HCT116 (cell line): ENCODE measurements at regions not wholly inside any gene's neighbourhood (a gene's known extent, or its start where the extent isn't known, plus 50 kb on each side); places are given as distances from the start of the nearest gene placed in this dataset.

Source experiments
- ATAC-seq: fragments of 200-7000 bp; cut with Tn5 transposase; 2 replicates; pipeline ENCODE4 v1.9.1; 2020; ENCODE audit warnings: mild to moderate bottlenecking, moderate library complexity
- BruUV-seq: library from RNA; stranded (reverse); fragments of 400-500 nt; replicated peaks from 2 replicates; lab custom pipeline; 2021; lab: Mats Ljungman, UMichigan
- CTCF ChIA-PET: fragments of 300-600 bp; sonication (Branson Sonifier 250); formaldehyde crosslinking; loops from one replicate; lab custom pipeline; 2021; ENCODE audit warnings: antibody characterized with exemption; lab: Charles Lee
- POLR2A ChIA-PET: fragments of 300-600, 350-600 bp; sonication (Branson Sonifier 250); formaldehyde crosslinking; loops from one replicate; lab custom pipeline; 2021; ENCODE audit warnings: antibody characterized with exemption; lab: Charles Lee
- RAD21 ChIA-PET, 2 experiments: fragments of 300-600 bp; sonication (Branson Sonifier 250); formaldehyde crosslinking; loops; one replicate each; lab custom pipeline; 2023; ENCODE audit warnings: low total read pairs in 2 of 2; ENCODE audit not compliant: uncharacterized antibody in 2 of 2, unreplicated experiment in 2 of 2, low non-redundant PET in 1 of 2; lab: Charles Lee
- DNase-seq: peaks from one replicate; pipeline ENCODE4 v3.0.0-alpha.2; 2010; ENCODE audit warnings: low read depth, low spot score
- H2AFZ ChIP-seq: fragments of 200-600 bp; shearing (Covaris generic), sonication (generic); 2 replicates; pipeline ENCODE4 v1.6.1; 2017; ENCODE audit warnings: low read depth, mixed run types, mixed read lengths, antibody characterized with exemption, low read length; ENCODE audit not compliant: poor library complexity, severe bottlenecking
- H3K27ac ChIP-seq: 2 replicates; pipeline ENCODE4 v1.5.1; 2012; ENCODE audit warnings: low read depth, low read length
- H3K27me3 ChIP-seq: fragments of 200-600 bp; sonication (generic); 2 replicates; pipeline ENCODE4 v1.6.1; 2016; ENCODE audit warnings: mixed run types, low read length, mixed read lengths; ENCODE audit not compliant: insufficient read depth
- H3K36me3 ChIP-seq, 2 experiments: fragments of 200-500 bp in 1 of 2; fragments of 200-600 bp in 1 of 2; sonication (Bioruptor generic) in 1 of 2; sonication (generic) in 1 of 2; 2 replicates each; pipeline versions ENCODE4 v1.5.1 to v1.6.1; 2014 to 2016; ENCODE audit warnings: low read length in 2 of 2, inconsistent platforms in 1 of 2, mixed read lengths in 1 of 2, mixed run types in 1 of 2; ENCODE audit not compliant: insufficient read depth in 2 of 2, control insufficient read depth in 1 of 2
- H3K4me1 ChIP-seq, 2 experiments: fragments of 200-600 bp in 1 of 2; sonication (generic) in 1 of 2; 2 replicates each; pipeline versions ENCODE4 v1.5.1 to v1.6.1; 2012 to 2017; ENCODE audit warnings: low read length in 2 of 2, inconsistent platforms in 1 of 2, mild to moderate bottlenecking in 1 of 2, mixed read lengths in 1 of 2, mixed run types in 1 of 2, moderate library complexity in 1 of 2; ENCODE audit not compliant: insufficient read depth in 2 of 2, control insufficient read depth in 1 of 2
- H3K4me2 ChIP-seq: fragments of 200-600 bp; sonication (generic); 2 replicates; pipeline ENCODE4 v1.6.1; 2017; ENCODE audit warnings: mixed run types, low read length, mixed read lengths
- H3K4me3 ChIP-seq, 2 experiments: fragments of 200-600 bp in 1 of 2; sonication (generic) in 1 of 2; replicated peaks in 1 of 2; 2 replicates each; pipeline ENCODE4 v1.5.1; 2011 to 2016; ENCODE audit warnings: low read length in 2 of 2, control low read depth in 1 of 2, low read depth in 1 of 2, mild to moderate bottlenecking in 1 of 2, mixed read lengths in 1 of 2, mixed run types in 1 of 2
- H3K79me2 ChIP-seq: fragments of 200-600 bp; sonication (generic); 2 replicates; pipeline ENCODE4 v1.6.1; 2017; ENCODE audit warnings: mild to moderate bottlenecking, mixed run types, low read length, moderate library complexity, mixed read lengths; ENCODE audit not compliant: insufficient read depth
- H3K9ac ChIP-seq: fragments of 200-600 bp; sonication (generic); 2 replicates; pipeline ENCODE4 v1.6.1; 2016; ENCODE audit warnings: low read length, mixed read lengths
- H3K9me2 ChIP-seq: fragments of 200-600 bp; sonication (generic), shearing (Covaris generic); 2 replicates; pipeline ENCODE4 v1.6.1; 2017; ENCODE audit warnings: mixed run types, mild to moderate bottlenecking, moderate library complexity; ENCODE audit not compliant: insufficient read depth
- H3K9me3 ChIP-seq, 2 experiments: fragments of 200-500 bp in 1 of 2; fragments of 200-600 bp in 1 of 2; sonication (Bioruptor generic) in 1 of 2; sonication (generic) in 1 of 2; 2 replicates each; pipeline ENCODE4 v1.6.1; 2014 to 2017; ENCODE audit warnings: low read length in 2 of 2, mixed read lengths in 2 of 2, inconsistent platforms in 1 of 2, low read depth in 1 of 2, mild to moderate bottlenecking in 1 of 2, mixed run types in 1 of 2, moderate library complexity in 1 of 2; ENCODE audit not compliant: control insufficient read depth in 1 of 2, insufficient read depth in 1 of 2
- H4K20me1 ChIP-seq: fragments of 200-600 bp; sonication (generic), shearing (Covaris generic); 2 replicates; pipeline ENCODE4 v1.6.1; 2017; ENCODE audit warnings: mixed run types, mild to moderate bottlenecking, moderate library complexity; ENCODE audit not compliant: insufficient read depth
- CBX3 ChIP-seq: IDR thresholded peaks from 2 replicates; pipeline ENCODE4 v1.6.1; 2012; ENCODE audit warnings: low read depth
- CEBPB ChIP-seq: IDR thresholded peaks from 2 replicates; pipeline ENCODE4 v1.6.1; 2012; ENCODE audit warnings: low read depth
- EGR1 ChIP-seq: IDR thresholded peaks from 2 replicates; pipeline ENCODE4 v1.6.1; 2012; ENCODE audit warnings: low read depth
- ELF1 ChIP-seq: IDR thresholded peaks from 2 replicates; pipeline ENCODE4 v1.6.1; 2012; ENCODE audit warnings: low read depth, borderline replicate concordance
- FOSL1 ChIP-seq: IDR thresholded peaks from 2 replicates; pipeline ENCODE4 v1.6.1; 2012; ENCODE audit warnings: low read depth
- POLR2AphosphoS5 ChIP-seq: IDR thresholded peaks from 2 replicates; pipeline ENCODE4 v1.6.1; 2011; ENCODE audit warnings: mild to moderate bottlenecking, low read depth, low read length, moderate library complexity
- RAD21 ChIP-seq: IDR thresholded peaks from 2 replicates; pipeline ENCODE4 v1.6.1; 2012; ENCODE audit warnings: low read depth, mild to moderate bottlenecking
- SIN3A ChIP-seq: IDR thresholded peaks from 2 replicates; pipeline ENCODE4 v1.6.1; 2012; ENCODE audit warnings: low read depth
- SRF ChIP-seq: IDR thresholded peaks from 2 replicates; pipeline ENCODE4 v1.6.1; 2012; ENCODE audit warnings: low read depth
- TCF7L2 ChIP-seq: IDR thresholded peaks from 2 replicates; pipeline ENCODE4 v1.7.0; 2011; ENCODE audit warnings: borderline replicate concordance, inconsistent platforms; ENCODE audit not compliant: insufficient read depth, insufficient read length; ENCODE audit errors: extremely low read depth
- YY1 ChIP-seq: IDR thresholded peaks from 2 replicates; pipeline ENCODE4 v1.6.1; 2011; ENCODE audit warnings: low read length, low read depth, moderate library complexity, mild to moderate bottlenecking; ENCODE audit not compliant: insufficient replicate concordance; ENCODE audit errors: extremely low read depth
- ZNF274 ChIP-seq: fragments of 200-500 bp; sonication (Bioruptor generic); IDR thresholded peaks from 2 replicates; pipeline ENCODE4 v1.6.1; 2014; ENCODE audit warnings: mild to moderate bottlenecking, low read depth, low read length, inconsistent platforms
- intact Hi-C: fragments of 100-400 bp; cut with micrococcal nuclease; formaldehyde crosslinking; loops from 2 replicates; pipeline ENCODE4 v1.10.0; 2022
- TF ChIP-seq, protein P1 (sequence below): IDR thresholded peaks from 2 replicates; pipeline ENCODE4 v1.6.1; 2012
- TF ChIP-seq, protein P2 (sequence below), 3 experiments: fragments of 200-600 bp in 1 of 3; sonication (generic) in 1 of 3; IDR thresholded peaks in 2 of 3; conservative IDR thresholded peaks in 1 of 3; 2 replicates each; pipeline ENCODE4 v1.5.1; 2012 to 2017; ENCODE audit warnings: low read depth in 2 of 3, low read length in 2 of 3, antibody characterized with exemption in 1 of 3, borderline replicate concordance in 1 of 3, control low read depth in 1 of 3, mild to moderate bottlenecking in 1 of 3, mixed read lengths in 1 of 3, mixed run types in 1 of 3, moderate library complexity in 1 of 3; ENCODE audit not compliant: insufficient read depth in 1 of 3
- TF ChIP-seq, protein P3 (sequence below): IDR thresholded peaks from 2 replicates; pipeline ENCODE4 v1.6.1; 2012; ENCODE audit warnings: low read depth

DNA sequence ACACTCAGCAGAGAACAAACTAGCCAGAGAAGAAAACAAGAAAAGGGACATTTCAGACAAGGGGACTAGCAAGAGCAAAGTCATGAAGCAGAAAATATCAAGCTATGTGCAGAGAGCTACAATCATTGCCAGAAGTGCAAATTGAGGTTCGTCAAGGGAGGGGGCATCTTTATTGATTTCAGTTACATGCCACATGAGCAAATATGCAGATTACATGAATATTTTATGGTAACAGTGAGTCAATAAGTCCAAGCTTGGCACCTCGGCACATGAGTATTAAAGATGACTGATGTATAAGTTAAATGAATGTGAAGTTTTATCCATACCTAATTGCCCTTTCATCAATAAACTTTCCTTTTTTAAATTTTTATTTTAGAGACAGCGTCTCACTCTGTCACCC lies 238.1 kb upstream of the DIAPH2 start:
- no peak overlapping the region for H3K27ac ChIP-seq
- H3K4me2 ChIP-seq: no peak overlapping the region
- no peak overlapping the region for H2AFZ ChIP-seq
- H3K9ac ChIP-seq: no peak overlapping the region
- no peaks in the 10 kb centered on the region for H3K9me2 ChIP-seq
- no peaks in the 10 kb centered on the region for H3K27me3 ChIP-seq
- no peaks in the 10 kb centered on the region for H4K20me1 ChIP-seq
- ATAC-seq: no peak
- H3K79me2 ChIP-seq: no peaks in the 10 kb centered on the region
- H3K9me3 ChIP-seq: no peaks in the 10 kb centered on the region
- ChIA-PET POLR2A (no interaction called here), CTCF (no interaction called here), RAD21 (no interaction called here)
- TF ChIP-seq, protein P1, sequence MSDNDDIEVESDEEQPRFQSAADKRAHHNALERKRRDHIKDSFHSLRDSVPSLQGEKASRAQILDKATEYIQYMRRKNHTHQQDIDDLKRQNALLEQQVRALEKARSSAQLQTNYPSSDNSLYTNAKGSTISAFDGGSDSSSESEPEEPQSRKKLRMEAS: no peak
- TF ChIP-seq EGR1 (no peak), FOSL1 (no peak), CBX3 (no peak), POLR2AphosphoS5 (no peak), CEBPB (no peak)
- intact Hi-C loops: no loop called here
- no peak overlapping the region for H3K4me3 ChIP-seq
- no TSS peak for BruUV-seq
- no peaks in the 10 kb centered on the region for H3K36me3 ChIP-seq
- H3K4me1 ChIP-seq: no peaks in the 10 kb centered on the region
- DNase-seq: no peak

DNA sequence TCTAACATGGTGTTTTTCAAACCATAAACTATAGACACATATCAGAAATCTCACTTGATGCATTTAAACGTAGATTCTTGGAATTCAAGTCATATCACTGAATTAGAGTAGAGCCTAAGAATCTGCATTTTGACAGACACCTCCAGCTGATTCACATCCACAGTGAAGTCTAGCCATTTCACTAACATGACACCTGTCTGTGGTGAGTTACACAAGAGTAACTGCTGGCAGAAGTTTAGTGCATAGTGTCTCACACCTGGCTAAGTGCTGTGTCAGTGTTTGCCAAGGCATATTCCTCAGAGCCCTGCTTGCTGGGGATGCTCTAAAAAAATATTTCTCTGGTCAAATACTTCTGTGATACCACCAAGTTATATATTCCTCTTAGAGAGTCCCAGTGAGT lies 237.5 kb upstream of the DIAPH2 start:
- Histone ChIP-seq H3K27me3 (no peaks in the 10 kb centered on the region), H3K9me2 (no peaks in the 10 kb centered on the region), H3K36me3 (no peaks in the 10 kb centered on the region), H3K4me3 (no peak overlapping the region), H3K27ac (no peak overlapping the region), H3K79me2 (no peaks in the 10 kb centered on the region), H3K9me3 (no peaks in the 10 kb centered on the region), H3K4me1 (no peaks in the 10 kb centered on the region), H3K9ac (no peak overlapping the region), H2AFZ (no peak overlapping the region), H4K20me1 (no peaks in the 10 kb centered on the region), H3K4me2 (no peak overlapping the region)
- ChIA-PET POLR2A (no interaction called here), RAD21 (no interaction called here), CTCF (no interaction called here)
- no peak for ATAC-seq
- intact Hi-C loops: no loop called here
- DNase-seq: no peak
- BruUV-seq: no TSS peak
- TF ChIP-seq RAD21: no peak
- TF ChIP-seq, protein P2, sequence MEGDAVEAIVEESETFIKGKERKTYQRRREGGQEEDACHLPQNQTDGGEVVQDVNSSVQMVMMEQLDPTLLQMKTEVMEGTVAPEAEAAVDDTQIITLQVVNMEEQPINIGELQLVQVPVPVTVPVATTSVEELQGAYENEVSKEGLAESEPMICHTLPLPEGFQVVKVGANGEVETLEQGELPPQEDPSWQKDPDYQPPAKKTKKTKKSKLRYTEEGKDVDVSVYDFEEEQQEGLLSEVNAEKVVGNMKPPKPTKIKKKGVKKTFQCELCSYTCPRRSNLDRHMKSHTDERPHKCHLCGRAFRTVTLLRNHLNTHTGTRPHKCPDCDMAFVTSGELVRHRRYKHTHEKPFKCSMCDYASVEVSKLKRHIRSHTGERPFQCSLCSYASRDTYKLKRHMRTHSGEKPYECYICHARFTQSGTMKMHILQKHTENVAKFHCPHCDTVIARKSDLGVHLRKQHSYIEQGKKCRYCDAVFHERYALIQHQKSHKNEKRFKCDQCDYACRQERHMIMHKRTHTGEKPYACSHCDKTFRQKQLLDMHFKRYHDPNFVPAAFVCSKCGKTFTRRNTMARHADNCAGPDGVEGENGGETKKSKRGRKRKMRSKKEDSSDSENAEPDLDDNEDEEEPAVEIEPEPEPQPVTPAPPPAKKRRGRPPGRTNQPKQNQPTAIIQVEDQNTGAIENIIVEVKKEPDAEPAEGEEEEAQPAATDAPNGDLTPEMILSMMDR (IDR thresholded peaks at IDR 0.05 in 2 of 3, conservative IDR thresholded peaks at IDR 0.05 in 1 of 3; ENCODE audit: borderline replicate concordance in 1 of 3, insufficient read depth in 1 of 3, low read depth in 2 of 3, low read length in 2 of 3): no peak
- TF ChIP-seq EGR1: no peak
- TF ChIP-seq ZNF274: no peak
- no peak for TF ChIP-seq FOSL1
- no peak for TF ChIP-seq YY1
- TF ChIP-seq SIN3A: no peak
- TF ChIP-seq ELF1: no peak
- no peak for TF ChIP-seq POLR2AphosphoS5
- no peak for TF ChIP-seq TCF7L2
- TF ChIP-seq SRF: no peak
- TF ChIP-seq, protein P3, sequence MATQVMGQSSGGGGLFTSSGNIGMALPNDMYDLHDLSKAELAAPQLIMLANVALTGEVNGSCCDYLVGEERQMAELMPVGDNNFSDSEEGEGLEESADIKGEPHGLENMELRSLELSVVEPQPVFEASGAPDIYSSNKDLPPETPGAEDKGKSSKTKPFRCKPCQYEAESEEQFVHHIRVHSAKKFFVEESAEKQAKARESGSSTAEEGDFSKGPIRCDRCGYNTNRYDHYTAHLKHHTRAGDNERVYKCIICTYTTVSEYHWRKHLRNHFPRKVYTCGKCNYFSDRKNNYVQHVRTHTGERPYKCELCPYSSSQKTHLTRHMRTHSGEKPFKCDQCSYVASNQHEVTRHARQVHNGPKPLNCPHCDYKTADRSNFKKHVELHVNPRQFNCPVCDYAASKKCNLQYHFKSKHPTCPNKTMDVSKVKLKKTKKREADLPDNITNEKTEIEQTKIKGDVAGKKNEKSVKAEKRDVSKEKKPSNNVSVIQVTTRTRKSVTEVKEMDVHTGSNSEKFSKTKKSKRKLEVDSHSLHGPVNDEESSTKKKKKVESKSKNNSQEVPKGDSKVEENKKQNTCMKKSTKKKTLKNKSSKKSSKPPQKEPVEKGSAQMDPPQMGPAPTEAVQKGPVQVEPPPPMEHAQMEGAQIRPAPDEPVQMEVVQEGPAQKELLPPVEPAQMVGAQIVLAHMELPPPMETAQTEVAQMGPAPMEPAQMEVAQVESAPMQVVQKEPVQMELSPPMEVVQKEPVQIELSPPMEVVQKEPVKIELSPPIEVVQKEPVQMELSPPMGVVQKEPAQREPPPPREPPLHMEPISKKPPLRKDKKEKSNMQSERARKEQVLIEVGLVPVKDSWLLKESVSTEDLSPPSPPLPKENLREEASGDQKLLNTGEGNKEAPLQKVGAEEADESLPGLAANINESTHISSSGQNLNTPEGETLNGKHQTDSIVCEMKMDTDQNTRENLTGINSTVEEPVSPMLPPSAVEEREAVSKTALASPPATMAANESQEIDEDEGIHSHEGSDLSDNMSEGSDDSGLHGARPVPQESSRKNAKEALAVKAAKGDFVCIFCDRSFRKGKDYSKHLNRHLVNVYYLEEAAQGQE: no peak
